ENCODE measurements at regions not wholly inside any gene's neighbourhood (a gene's known extent, or its start where the extent isn't known, plus 50 kb on each side); places are given as distances from the start of the nearest gene placed in this dataset.

GRCh38 chr22:49157529-49158339 lies 669.9 kb downstream of the BRD1 start:
- no peak for DNase-seq

- no peak for DNase-seq
Observed at GRCh38 chr22:49156662-49157285, 670.9 kb downstream of the BRD1 start.

GRCh38 chr22:49155770-49156580 lies 671.7 kb downstream of the BRD1 start:
- no peak for DNase-seq

- no peak for DNase-seq
Observed at GRCh38 chr22:49155039-49155769, 672.5 kb downstream of the BRD1 start.

DNA sequence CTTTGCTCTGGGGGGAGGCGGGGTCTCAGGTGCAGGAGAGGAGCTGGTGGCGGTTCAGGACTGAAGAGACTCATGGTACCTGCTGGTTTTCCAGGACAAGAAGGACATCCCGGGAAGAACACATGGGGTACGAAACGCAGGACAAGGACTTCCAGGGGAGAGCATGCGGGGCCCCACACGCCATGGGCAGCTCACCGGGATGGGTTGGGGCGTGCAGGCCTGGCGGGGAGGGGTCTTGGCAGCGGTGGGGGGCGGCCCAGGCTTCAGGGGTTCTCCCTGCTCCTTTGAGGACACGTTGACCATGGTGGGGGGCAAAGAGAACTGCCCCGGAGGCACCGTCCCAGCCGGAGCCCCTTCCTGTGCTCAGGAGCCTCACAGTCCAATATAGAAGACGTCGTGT lies 673.2 kb downstream of the BRD1 start:
- no peak for DNase-seq

- no peak for DNase-seq
Observed at GRCh38 chr22:49153921-49154320, 673.8 kb downstream of the BRD1 start.

- DNase-seq: no peak
Observed at GRCh38 chr22:49152939-49153770, 674.5 kb downstream of the BRD1 start.

GRCh38 chr22:49152127-49152938 lies 675.3 kb downstream of the BRD1 start:
- no peak for DNase-seq

GRCh38 chr22:49151256-49152126 lies 676.2 kb downstream of the BRD1 start:
- DNase-seq: no peak

- no peak for DNase-seq
Observed at GRCh38 chr22:49150801-49151221, 676.9 kb downstream of the BRD1 start.

DNA sequence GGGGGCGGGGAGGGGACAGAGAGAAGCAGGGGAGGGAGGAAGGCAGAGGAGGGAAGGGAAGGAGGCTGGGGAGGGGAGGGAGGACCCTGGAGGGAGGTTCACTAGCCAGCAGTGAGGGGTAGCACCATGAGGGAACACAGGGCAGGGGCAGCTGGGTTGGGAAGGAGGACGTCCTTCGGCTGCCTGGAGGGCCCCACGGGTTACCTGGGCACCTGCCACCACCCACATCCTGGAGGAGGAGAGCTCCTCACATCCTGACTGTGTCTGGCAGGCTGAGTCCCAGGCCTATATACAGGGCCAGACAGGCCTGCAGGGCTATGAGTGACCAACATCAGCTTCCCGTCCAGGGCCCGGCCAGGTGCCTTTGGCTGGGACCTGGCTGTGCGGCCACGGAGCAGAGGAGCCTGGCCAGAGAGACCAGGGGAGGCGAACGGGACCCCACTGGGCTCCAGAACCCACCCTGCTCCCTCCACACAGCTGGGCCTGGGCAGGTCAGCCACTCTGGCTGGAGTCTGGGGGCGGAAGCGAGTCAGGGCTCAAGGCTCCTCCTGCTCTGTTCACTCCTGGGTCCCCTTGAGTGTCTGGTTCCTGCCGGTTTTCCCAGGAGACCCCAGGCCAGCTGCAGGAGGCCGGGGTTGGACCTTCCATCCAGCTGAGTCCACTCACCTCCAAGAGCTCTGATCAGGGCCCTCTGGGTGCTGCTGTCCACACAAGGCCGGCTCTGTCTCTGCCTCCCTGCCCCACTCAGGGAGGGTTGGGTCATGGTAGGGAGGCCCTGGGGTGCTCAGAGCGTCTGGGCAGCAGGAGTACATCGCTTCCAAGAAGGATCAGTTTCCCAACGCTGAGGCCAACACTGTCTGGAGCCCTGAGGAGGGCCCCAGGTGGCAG lies 677.7 kb downstream of the BRD1 start:
- DNase-seq: no peak

DNA sequence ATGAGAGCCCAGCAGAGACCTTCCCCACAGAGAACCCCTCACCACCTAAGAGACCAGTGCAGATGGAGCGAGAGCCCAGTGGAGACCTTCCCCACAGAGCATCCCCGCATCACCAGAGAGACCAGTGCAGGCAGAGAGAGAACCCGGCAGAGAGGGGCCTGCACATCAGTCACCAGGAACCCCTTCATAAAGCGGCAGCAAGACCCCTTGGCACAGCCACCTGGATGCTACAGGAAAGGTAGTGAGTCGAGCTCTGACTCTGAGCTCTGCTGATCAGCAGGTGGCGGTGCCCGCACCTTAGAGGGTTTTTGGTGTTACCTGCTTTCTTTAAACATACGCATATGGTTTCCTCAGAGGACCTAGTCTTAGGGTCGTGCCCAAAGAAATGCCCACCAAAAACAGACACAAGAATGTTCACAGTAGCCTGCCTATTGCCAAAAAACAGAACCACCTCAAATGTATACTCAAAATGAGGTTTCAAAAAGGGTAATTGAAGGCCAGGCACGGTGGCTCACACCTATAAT lies 678.7 kb downstream of the BRD1 start:
- DNase-seq: no peak

DNA sequence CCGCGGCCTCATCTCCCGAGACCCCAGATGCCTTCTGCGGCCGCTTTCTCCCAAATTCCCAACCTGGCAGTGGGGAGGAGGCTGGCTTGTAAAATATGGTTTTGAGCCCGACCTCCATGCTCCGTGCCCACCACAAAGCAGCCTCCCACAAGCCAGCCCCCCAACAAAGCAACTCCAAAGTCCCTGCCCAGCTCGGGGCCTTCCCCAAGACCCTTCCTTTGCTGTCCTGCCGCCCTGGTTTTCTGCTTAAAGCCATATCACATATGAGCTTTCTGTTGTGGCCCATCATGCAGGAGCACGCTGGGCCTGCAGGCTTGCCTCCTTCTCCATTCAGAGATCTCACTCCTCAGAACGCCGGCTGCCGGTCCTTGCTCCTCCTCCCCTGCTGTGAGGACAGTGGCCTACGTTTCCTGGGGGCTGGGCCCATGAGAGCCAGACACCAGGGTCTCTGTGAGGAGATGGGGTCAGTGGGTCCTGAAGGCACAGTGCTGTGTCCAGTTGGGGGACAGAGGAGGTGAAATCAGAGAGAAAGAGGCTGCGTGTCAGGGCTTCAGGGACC lies 680.0 kb downstream of the BRD1 start:
- no peak for DNase-seq

GRCh38 chr22:49147171-49147570 lies 680.5 kb downstream of the BRD1 start:
- no peak for DNase-seq

GRCh38 chr22:49146511-49146910 lies 681.2 kb downstream of the BRD1 start:
- no peak for DNase-seq

DNA sequence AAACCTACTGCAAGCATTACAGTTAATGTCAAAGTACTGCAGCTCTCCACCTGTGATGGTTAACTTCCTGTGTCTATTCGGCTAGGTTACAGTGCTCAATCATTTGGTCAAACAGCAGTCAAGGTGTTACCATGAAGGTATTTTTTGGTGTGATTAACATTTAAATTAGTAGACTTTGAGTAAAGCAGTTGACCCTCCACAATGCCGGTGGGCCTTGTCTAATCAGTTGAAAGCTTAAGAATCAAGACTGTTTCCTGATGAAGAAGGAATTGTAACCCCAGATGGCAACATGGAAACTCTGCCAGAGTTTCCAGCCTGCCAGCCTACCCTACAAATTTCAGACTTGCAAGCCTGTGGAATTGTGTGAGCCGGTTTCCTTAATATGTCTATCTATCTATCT lies 683.9 kb downstream of the BRD1 start:
- no peak for DNase-seq

GRCh38 chr22:49142891-49143290 lies 684.8 kb downstream of the BRD1 start:
- DNase-seq: no peak

- DNase-seq: no peak
Observed at GRCh38 chr22:49142296-49142695, 685.4 kb downstream of the BRD1 start.

Measured in activated naive CD4-positive, alpha-beta T cell treated with anti-CD3 and anti-CD28 coated beads, Interleukin-2, amount 50 U/mL, for 16 hours (primary cell).